ENCODE measurements at regions not wholly inside any gene's neighbourhood (a gene's known extent, or its start where the extent isn't known, plus 50 kb on each side); places are given as distances from the start of the nearest gene placed in this dataset.

- Histone ChIP-seq H3K36me3 (ENCODE audit: control insufficient read depth in 2 of 3, insufficient read depth in 3 of 3, low read length in 3 of 3) (no peaks in the 10 kb centered on the region), H3K9ac (ENCODE audit: low read length in 3 of 3) (peak overlapping the region in 1 of 3 donors; percentile 37), H3K4me1 (ENCODE audit: control insufficient read depth in 2 of 3, insufficient read depth in 2 of 3, low read depth in 1 of 3, low read length in 3 of 3) (no peaks in the 10 kb centered on the region), H3K27ac (ENCODE audit: low read depth in 2 of 2, low read length in 2 of 2) (no peak overlapping the region), H3K9me3 (ENCODE audit: control insufficient read depth in 2 of 3, insufficient read depth in 1 of 3, low read length in 3 of 3) (no peaks in the 10 kb centered on the region), H3K27me3 (ENCODE audit: control insufficient read depth, insufficient read depth, low read length) (no peaks in the 10 kb centered on the region), H3K4me3 (ENCODE audit: low read length in 3 of 3) (peak overlapping the region; percentile 59 to 77 (median 62))
- TF ChIP-seq, protein P1, sequence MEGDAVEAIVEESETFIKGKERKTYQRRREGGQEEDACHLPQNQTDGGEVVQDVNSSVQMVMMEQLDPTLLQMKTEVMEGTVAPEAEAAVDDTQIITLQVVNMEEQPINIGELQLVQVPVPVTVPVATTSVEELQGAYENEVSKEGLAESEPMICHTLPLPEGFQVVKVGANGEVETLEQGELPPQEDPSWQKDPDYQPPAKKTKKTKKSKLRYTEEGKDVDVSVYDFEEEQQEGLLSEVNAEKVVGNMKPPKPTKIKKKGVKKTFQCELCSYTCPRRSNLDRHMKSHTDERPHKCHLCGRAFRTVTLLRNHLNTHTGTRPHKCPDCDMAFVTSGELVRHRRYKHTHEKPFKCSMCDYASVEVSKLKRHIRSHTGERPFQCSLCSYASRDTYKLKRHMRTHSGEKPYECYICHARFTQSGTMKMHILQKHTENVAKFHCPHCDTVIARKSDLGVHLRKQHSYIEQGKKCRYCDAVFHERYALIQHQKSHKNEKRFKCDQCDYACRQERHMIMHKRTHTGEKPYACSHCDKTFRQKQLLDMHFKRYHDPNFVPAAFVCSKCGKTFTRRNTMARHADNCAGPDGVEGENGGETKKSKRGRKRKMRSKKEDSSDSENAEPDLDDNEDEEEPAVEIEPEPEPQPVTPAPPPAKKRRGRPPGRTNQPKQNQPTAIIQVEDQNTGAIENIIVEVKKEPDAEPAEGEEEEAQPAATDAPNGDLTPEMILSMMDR (IDR thresholded peaks at IDR 0.05; ENCODE audit: borderline replicate concordance, extremely low read depth, insufficient read depth) = no peak
- DNase-seq (peak in 2 of 5 donors; percentile 24 to 50), FAIRE-seq (no peak)
- intact Hi-C loops (cut with DNase I) = no loop called here
Observed at GRCh38 chr4:180827232-180828009, 1415.8 kb upstream of the TENM3 start.

GRCh38 chr4:180828455-180829018, 1414.7 kb upstream of the TENM3 start:
- Histone ChIP-seq H3K27me3 (ENCODE audit: control insufficient read depth, insufficient read depth, low read length) (no peaks in the 10 kb centered on the region), H3K9me3 (ENCODE audit: control insufficient read depth in 2 of 3, insufficient read depth in 1 of 3, low read length in 3 of 3) (no peaks in the 10 kb centered on the region), H3K4me1 (ENCODE audit: control insufficient read depth in 2 of 3, insufficient read depth in 2 of 3, low read depth in 1 of 3, low read length in 3 of 3) (no peaks in the 10 kb centered on the region), H3K9ac (ENCODE audit: low read length in 3 of 3) (no peak overlapping the region), H3K4me3 (ENCODE audit: low read length in 3 of 3) (no peak overlapping the region), H3K36me3 (ENCODE audit: control insufficient read depth in 2 of 3, insufficient read depth in 3 of 3, low read length in 3 of 3) (no peaks in the 10 kb centered on the region), H3K27ac (ENCODE audit: low read depth in 2 of 2, low read length in 2 of 2) (no peak overlapping the region)
- FAIRE-seq (no peak), DNase-seq (peak in 4 of 5 donors; percentile 34 to 85 (median 62))
- intact Hi-C loops (cut with DNase I) = no loop called here
- TF ChIP-seq, protein P1 (IDR thresholded peaks at IDR 0.05; ENCODE audit: borderline replicate concordance, extremely low read depth, insufficient read depth) = peak; percentile 36

DNA sequence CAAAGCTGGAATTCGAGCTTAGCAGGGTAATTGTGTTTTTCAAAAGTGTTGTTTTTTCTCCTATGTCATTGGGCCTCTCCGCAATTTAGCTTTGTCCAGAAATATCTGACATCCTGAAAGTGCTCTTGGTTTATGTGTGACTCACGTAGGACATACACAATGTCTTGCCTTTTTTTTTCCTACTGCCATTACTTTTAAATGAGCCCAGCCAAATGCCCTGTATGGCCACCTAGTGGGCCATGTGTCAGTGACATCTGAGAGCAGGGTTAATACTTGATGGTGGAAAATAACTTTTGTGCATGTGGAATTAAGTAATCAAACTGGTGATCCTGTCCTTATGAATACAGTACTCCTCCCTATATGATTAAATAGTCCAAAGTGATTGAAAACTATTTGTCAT, 1411.1 kb upstream of the TENM3 start:
- no peak overlapping the region for H3K9ac ChIP-seq (ENCODE audit: low read length in 3 of 3)
- intact Hi-C loops (cut with DNase I) = no loop called here
- H3K36me3 ChIP-seq (ENCODE audit: control insufficient read depth in 2 of 3, insufficient read depth in 3 of 3, low read length in 3 of 3) = no peaks in the 10 kb centered on the region
- H3K4me1 ChIP-seq (ENCODE audit: control insufficient read depth in 2 of 3, insufficient read depth in 2 of 3, low read depth in 1 of 3, low read length in 3 of 3) = no peaks in the 10 kb centered on the region
- H3K27ac ChIP-seq (ENCODE audit: low read depth in 2 of 2, low read length in 2 of 2) = no peak overlapping the region
- DNase-seq = no peak
- H3K27me3 ChIP-seq (ENCODE audit: control insufficient read depth, insufficient read depth, low read length) = no peaks in the 10 kb centered on the region
- FAIRE-seq = no peak
- TF ChIP-seq, protein P1 (IDR thresholded peaks at IDR 0.05; ENCODE audit: borderline replicate concordance, extremely low read depth, insufficient read depth) = no peak
- H3K4me3 ChIP-seq (ENCODE audit: low read length in 3 of 3) = no peak overlapping the region
- no peaks in the 10 kb centered on the region for H3K9me3 ChIP-seq (ENCODE audit: control insufficient read depth in 2 of 3, insufficient read depth in 1 of 3, low read length in 3 of 3)

Data from kidney (tissue), 13 donors.